ENCODE measurements at regions not wholly inside any gene's neighbourhood (a gene's known extent, or its start where the extent isn't known, plus 50 kb on each side); places are given as distances from the start of the nearest gene placed in this dataset.

DNA sequence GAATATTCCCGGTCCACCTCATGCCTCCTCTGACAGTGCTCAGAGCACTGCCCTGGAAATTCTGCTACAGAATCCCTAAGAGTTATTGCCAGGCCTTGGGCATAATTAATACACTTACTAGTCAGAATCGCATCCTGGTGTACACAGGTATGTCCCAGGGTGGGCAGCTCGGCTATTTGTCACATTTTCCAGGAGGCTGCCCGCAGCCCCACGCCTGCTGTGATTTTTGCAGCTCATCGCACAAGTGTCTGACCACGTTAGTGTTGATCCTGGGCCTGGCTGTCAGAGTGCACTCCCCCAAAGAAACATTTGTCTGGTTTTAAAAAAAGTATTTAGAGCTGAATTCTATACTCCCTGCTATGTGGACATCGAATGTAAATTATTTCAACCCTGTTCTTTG, 105.4 kb downstream of the CD83 start:
- TF ChIP-seq, protein P1, sequence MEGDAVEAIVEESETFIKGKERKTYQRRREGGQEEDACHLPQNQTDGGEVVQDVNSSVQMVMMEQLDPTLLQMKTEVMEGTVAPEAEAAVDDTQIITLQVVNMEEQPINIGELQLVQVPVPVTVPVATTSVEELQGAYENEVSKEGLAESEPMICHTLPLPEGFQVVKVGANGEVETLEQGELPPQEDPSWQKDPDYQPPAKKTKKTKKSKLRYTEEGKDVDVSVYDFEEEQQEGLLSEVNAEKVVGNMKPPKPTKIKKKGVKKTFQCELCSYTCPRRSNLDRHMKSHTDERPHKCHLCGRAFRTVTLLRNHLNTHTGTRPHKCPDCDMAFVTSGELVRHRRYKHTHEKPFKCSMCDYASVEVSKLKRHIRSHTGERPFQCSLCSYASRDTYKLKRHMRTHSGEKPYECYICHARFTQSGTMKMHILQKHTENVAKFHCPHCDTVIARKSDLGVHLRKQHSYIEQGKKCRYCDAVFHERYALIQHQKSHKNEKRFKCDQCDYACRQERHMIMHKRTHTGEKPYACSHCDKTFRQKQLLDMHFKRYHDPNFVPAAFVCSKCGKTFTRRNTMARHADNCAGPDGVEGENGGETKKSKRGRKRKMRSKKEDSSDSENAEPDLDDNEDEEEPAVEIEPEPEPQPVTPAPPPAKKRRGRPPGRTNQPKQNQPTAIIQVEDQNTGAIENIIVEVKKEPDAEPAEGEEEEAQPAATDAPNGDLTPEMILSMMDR (IDR thresholded peaks at IDR 0.05): no peak
- TF ChIP-seq POLR2AphosphoS5 (IDR thresholded peaks at IDR 0.05): no peak

Measured in upper lobe of left lung (tissue), 4 donors.